Muscle of arm (tissue), 1 donor: ENCODE measurements at regions not wholly inside any gene's neighbourhood (a gene's known extent, or its start where the extent isn't known, plus 50 kb on each side); places are given as distances from the start of the nearest gene placed in this dataset.

ENCODE experiments used
- DNase-seq: peaks from one replicate; pipeline ENCODE4 v3.0.0-alpha.2; 2013

- DNase-seq = no peak
Observed at GRCh38 chr6:14925025-14925698, 320.7 kb upstream of the JARID2 start.

DNA sequence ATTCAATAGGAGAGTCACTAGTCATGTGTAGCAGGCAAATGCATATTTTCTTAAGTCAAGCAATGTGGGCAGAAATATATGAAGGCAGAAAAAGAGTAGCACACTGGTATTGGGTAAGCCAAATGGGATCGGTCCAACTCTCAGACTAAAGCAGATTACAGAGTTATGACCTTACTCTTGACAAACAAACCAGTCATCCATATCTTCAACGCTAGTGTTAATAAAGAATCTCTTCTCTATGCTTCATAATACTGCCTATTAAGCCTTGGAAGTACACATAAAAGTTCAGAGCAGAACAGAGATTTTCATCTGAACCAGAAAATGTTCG is 320.2 kb upstream of the JARID2 start:
- DNase-seq = no peak

DNA sequence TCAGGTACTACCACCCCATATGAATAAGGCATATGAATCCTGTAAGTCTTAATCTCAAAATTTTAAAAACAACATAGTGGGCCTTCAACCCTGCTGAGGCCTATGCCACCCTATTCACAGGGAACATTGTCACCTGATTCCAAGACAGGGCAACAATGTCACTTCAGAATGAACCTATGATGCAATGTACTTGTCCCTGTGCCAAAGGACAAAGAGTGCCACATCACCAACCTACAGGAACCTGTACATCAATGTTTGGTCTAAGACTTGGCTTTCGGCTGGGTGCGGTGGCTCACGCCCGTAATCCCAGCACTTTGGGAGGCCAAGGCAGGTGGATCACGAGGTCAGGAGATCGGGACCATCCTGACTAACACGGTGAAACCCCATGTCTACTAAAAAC is 318.5 kb upstream of the JARID2 start:
- DNase-seq = no peak

DNA sequence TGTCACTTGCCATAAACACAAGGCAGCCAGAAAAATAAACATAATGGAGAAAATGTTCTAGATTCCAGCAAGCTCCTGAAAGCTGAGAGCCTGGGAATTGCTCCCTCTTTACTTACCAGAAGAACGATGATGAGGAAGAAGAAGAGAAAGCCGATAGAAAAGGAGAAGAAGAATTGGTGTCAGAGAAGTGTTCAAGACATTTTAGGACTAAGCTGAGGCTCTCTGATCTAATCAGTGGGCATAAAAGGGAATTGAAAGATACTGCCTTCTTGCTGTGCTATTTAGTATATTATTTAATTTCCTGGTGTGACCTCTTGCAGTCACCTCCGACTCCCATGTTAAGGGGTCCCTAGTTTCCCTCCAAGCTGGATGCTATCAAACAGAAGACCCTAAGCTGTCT is 316.6 kb upstream of the JARID2 start:
- DNase-seq = no peak

DNA sequence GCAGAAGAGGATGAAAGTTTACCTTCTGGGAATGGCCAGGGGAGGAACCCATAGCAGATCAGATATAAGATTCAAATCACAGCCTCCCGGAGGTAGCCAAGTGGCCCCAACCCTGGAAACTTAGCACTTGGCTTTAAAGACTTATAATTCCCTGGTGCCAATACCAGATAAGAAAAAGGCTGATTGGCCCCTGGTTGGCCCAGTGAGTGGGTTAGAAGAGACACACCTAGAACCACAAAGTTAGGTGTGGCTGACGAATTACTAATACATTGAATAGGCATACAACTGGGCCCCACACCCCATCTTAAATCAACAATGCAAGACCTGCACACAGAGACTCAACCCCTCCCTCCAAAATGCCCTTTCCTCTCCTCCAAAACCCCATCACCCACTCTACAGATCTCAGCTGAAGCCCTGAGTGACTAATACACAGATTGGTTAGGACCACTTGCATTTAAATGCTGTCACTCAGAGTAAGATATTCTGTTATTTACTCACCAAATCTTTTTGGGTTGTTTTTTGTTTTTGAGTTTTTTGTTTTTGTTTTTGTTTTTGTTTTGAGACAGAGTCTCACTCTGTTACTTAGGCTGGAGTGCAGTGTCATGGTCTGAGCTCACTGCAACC is 315.4 kb upstream of the JARID2 start:
- no peak for DNase-seq

GRCh38 chr6:14932485-14933182 is 313.2 kb upstream of the JARID2 start:
- DNase-seq = no peak

DNA sequence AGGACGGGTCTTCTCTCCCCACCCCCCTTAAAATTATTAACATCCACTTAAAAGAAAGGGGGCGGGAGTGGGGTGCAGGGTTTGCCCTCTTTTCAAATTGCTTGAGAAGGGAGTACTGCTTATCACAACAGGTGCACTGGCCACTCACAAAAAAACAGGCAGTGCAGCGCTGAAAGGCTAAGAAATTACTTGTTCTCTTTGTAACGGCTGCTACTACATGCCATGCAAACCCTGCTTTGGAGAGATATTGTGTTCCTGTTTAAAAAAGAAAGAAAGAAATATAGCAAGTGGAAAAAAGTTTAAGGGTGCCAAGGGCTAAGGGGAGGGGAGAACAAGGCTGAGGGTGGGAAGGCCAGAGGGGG is 312.7 kb upstream of the JARID2 start:
- DNase-seq = no peak

DNA sequence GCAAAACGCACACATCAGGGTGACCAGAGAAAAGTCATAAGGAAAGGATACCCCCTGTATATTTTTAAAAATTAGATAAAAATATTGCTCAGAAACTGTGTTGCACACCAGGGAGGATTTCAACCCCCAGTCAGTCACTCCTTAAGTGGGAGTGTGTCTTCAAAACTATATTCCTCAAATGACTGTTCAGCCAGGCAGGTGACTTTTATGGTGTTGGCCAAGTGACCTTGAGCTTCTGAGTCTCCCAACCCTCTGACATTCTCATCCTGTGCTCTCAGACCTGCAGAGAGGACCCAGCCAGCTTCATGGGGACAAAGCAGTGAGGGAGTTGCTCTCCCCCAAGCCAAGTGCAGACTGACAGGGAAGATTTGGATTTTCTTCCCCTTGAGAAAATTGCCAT is 311.9 kb upstream of the JARID2 start:
- DNase-seq = no peak

DNA sequence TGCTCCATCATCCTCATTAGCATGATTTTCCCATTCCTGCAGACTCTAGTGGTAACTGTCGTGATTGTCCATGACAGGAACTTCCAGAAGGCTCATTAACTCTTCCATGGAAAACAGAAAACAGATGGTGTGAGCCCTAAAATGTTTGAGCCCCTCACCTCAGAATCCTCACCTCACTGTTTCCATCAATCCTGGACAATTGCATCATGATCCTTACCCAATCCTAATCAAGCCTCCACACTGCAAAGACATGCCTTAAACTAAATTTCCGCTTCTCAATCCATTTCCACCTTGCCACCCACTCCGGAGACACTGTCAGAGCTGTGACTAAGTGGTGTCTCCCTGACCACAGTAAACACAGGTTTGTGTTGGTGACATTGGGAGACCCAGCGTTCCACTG is 311.0 kb upstream of the JARID2 start:
- no peak for DNase-seq

GRCh38 chr6:14936861-14937260 is 309.0 kb upstream of the JARID2 start:
- no peak for DNase-seq

- no peak for DNase-seq
Observed at GRCh38 chr6:14943116-14943515, 302.8 kb upstream of the JARID2 start.

GRCh38 chr6:14944593-14944992 is 301.3 kb upstream of the JARID2 start:
- DNase-seq = no peak

DNA sequence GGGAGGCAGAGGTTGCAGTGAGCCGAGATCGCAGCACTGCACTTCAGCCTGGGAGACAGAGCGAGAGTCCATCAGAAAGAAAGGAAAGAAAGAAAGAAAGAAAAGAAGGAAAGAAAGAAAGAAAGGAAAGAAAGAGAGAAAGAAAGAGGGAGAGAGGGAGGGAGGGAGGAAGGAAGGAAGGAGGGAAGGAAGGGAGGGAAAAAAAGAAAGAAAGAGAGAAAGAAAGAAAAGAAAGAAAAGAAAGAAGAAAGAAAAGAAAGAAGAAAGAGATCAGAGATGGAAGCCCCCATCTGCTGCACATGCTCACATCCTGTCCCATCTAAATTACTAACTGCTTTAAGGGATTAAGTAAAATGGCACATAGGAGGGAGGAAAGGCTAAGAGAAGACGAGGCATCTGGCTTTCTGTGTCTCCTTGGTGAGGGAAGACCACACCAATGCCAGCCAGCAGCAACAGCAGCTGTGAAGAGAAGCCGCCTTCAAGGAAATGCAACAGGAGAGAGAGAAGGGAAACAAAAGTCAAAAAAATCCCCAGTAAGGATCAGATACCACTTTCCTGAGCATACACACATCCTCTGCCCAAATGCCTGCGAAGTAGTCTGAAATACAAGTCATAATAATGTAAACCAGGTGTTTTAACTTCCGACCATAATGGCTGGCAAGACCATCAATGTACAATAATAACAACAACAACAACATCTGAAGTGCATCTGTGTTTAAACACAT is 300.2 kb upstream of the JARID2 start:
- no peak for DNase-seq

DNA sequence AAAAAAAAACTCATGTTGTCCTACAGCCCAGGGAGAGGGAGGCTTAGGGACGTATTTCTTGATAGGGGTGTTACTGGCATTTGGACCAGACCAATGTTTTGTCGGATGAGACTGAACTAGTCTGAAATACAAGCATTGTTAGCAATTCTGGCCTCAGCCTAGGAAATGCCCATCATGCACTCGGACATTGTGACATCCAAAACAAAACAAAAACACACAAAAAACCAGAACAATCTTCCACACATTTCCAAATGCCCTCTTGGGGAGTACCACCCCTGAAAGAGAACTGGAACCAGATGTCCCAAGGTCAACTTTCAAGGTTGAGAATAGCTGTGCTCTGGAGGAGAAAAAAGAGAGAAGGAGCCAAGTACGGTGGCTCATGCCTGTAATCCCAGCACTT is 299.1 kb upstream of the JARID2 start:
- no peak for DNase-seq

DNA sequence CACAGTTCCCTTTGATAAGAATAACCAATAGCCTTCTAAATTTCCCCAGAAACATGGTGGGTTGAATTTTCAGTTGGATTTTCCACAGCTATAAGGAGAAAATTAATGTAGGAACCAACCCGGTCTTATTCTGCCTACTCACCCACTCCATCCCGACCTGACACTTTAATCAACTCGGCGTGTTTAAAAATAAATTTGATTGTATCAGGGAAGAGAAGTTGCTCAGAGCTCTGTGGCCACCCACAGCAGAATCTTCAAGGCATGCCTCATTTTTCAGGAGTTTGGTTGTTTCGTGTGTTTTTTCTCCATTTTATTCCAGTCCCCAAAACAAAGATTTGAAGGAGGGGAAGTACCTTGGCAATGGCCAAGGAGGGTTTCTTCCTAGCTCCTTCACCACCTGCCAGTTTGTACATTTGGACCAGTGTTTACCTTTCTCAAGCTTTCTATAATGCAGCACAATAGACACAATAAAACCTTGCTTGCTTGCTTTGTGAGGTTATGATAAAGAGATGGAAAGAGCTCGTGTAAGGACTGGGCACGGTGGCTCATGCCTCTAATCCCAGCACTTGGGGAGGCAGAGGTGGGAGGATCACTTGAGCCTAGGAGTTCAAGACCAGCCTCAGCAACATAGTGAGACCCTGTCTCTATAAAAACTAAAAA is 297.2 kb upstream of the JARID2 start:
- DNase-seq = no peak

- DNase-seq = no peak
Observed at GRCh38 chr6:14950103-14950969, 295.5 kb upstream of the JARID2 start.

DNA sequence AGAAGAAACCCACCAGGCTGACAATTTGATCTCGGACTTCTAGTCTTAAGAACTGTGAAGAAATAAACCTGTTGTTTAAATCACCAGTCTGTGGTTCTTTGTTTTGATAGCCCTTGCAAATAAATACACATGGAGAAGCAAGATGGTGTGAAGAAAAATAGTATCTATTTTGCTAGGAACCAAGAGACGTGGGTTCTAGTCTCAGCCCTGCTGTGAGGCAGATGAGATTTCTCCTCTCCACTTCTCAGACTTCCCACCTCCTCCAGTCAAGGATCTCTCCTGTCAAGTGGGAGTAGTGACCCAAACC is 294.9 kb upstream of the JARID2 start:
- DNase-seq = no peak

DNA sequence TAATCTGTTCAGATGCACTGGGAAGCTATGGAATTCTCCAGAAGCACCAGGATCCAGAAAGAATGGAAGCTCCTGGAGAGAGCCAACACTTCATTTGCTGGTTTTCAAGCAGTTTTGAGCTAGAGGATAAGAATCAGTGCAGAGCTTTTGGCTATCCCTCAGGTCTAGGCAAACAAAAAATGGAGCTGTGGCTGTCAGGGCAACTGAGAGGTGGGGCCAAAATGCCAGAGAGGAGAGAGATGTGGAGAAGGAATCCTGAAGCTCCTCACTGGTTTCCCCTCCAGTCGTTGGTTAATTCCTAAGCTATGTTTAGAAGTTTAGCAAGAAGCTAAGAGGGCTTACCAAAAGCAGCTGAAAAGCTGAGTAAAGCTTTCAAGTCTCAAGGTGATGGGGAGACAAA is 294.2 kb upstream of the JARID2 start:
- DNase-seq = no peak

DNA sequence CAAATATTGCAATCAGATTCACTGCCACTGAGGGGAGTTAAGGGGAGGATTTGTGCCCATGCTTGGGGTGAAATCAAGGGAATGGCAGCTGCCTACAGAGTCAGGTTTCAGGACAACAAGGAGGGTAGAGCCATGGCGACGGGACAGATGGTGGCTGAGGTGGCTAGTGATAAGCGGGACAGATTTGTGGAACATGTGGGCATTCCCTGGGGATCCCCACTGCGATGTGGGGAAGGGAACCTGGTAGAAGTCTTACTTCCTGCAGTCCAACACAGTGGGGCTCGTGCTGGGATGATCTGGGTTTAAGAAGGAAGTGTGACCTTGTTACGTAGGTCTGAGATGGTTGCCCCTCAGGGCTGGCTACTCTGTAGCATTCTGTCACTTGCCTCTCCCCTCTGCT is 292.0 kb upstream of the JARID2 start:
- no peak for DNase-seq

DNA sequence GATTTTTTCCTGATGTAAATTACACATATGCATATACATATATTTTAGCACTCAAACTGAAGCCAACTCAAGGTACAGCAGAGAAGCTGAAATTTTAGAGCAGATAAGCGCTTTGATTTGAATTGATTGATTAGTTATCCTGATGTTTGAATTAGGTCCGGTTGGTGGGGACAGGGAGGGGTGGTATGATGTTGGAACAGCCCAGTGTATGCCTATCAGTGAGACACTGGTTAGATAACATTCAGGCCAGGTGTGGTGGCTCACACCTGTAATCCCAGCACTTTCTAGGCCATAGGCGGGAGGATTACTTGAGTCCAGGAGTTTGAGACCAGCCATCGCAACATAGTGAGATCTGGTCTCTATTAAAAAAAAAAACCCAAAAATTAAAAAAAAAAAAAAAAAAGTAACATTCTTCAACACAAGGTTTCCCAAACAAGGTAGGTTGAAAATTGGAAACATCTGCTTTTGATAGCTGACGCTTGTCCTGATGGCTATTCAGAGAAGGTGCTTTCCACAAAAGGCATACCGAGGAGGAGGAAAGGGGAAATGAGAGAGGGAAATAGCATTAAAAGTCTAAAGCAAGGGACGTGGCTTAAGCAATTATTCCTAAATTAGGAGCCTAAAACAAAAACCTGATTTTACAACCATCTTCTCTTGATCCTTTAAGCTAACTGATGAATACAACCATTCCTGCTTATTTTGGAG is 288.4 kb upstream of the JARID2 start:
- DNase-seq = no peak

GRCh38 chr6:14959324-14959885 is 286.5 kb upstream of the JARID2 start:
- DNase-seq = no peak
